ENCODE measurements at regions not wholly inside any gene's neighbourhood (a gene's known extent, or its start where the extent isn't known, plus 50 kb on each side); places are given as distances from the start of the nearest gene placed in this dataset.
"Not testable (repeated sequence)": the region's sequence is repeated elsewhere in the genome, so short reads cannot be mapped to it uniquely, and the experiment has no call there.

DNA sequence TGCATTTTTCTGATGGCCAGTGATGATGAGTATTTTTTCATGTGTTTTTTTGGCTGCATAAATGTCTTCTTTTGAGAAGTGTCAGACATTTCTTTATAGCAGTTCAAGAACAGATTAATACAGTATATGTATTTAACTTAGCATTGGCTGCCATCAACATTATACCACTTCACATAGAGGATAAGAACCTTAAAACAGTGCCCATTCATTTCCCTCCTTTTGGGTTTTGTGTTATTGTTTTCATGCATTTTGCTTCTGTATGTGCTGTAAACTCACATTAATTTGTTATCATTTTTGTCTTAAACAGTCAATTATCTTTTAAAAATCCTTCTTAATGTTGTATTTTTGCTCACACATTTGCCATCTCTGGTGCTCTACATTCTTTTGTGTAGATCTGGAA is 381.6 kb upstream of the DEFB115 start:
- TF ChIP-seq, protein P1, sequence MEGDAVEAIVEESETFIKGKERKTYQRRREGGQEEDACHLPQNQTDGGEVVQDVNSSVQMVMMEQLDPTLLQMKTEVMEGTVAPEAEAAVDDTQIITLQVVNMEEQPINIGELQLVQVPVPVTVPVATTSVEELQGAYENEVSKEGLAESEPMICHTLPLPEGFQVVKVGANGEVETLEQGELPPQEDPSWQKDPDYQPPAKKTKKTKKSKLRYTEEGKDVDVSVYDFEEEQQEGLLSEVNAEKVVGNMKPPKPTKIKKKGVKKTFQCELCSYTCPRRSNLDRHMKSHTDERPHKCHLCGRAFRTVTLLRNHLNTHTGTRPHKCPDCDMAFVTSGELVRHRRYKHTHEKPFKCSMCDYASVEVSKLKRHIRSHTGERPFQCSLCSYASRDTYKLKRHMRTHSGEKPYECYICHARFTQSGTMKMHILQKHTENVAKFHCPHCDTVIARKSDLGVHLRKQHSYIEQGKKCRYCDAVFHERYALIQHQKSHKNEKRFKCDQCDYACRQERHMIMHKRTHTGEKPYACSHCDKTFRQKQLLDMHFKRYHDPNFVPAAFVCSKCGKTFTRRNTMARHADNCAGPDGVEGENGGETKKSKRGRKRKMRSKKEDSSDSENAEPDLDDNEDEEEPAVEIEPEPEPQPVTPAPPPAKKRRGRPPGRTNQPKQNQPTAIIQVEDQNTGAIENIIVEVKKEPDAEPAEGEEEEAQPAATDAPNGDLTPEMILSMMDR (conservative IDR thresholded peaks at IDR 0.05; ENCODE audit: low read depth, low read length): not testable (repeated sequence)
- not testable (repeated sequence) for TF ChIP-seq EZH2 (IDR thresholded peaks at IDR 0.05; ENCODE audit: low read length, unreplicated experiment); EZH2phosphoT487 (IDR thresholded peaks at IDR 0.05; ENCODE audit: borderline replicate concordance, low read length)

All from PC-3 (cell line).